Hematopoietic multipotent progenitor cell treated with erythropoietin and hydrocortisone succinate and interleukin-3 and kit ligand, for 4 days (in vitro differentiated cells): ENCODE measurements at regions not wholly inside any gene's neighbourhood (a gene's known extent, or its start where the extent isn't known, plus 50 kb on each side); places are given as distances from the start of the nearest gene placed in this dataset.
"Not testable (repeated sequence)": the region's sequence is repeated elsewhere in the genome, so short reads cannot be mapped to it uniquely, and the experiment has no call there.

Experiments used
- DNase-seq: peaks from one replicate; pipeline ENCODE4 v3.0.0-alpha.2; 2015

- DNase-seq: no peak
Observed at GRCh38 chr18:59799383-59800015, 100.3 kb upstream of the PMAIP1 start.

DNA sequence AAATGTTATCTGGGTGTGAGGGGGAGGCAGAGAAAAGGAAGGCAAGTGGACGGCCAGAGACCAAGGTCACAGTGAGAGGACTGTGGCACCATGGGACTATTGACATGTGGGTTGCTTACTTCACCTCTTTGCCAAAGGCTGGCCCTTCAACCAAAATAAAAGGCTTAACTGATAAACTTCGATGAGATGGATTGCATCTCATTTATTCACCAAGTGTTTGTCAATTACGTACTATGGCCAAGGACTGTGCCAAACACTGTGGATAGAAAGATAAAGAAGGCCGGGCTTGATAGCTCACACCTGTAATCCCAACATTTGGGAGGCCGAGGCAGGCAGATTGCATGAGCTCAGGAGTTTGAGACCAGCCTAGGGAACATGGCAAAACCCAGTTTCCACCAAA is 98.7 kb upstream of the CCBE1 start:
- DNase-seq: no peak

DNA sequence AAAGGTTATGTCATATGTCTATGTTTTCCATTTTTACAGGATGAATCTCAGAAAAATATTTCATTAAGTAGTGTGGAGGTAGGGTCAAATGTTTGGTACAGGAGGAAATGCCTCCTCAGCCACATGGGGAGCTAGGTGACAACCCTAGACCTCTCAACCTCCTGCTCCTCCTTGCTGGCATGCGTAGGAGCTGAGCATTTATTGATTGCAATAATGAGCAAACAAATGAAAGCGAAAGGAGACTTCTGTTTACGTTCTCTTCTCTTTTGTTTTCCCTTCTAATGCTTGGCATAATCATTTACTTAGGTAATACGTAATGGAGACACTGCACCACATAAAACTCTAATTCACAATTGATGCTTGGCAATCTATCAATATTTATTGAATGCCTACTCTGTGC is 95.1 kb upstream of the CCBE1 start:
- DNase-seq: no peak

DNA sequence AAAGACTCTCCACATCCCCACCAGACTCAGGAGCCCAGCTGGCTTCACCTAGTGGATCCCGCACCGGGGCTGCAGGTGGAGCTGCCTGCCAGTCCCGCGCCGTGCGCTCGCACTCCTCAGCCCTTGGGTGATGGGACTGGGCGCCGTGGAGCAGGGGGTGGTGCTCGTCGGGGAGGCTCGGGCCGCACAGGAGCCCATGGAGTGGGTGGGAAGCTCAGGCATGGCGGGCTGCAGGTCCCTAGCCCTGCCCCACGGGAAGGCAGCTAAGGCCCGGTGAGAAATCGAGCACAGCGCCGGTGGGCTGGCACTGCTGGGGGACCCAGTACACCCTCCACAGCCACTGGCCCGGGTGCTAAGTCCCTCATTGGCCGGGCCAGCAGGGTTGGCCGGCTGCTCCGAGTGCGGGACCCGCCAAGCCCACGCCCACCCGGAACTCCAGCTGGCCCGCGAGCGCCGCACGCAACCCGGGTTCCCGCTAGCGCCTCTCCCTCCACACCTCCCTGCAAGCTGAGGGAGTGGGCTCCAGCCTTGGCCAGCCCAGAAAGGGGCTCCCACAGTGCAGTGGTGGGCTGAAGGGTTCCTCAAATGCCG is 93.2 kb upstream of the CCBE1 start:
- not testable (repeated sequence) for DNase-seq

DNA sequence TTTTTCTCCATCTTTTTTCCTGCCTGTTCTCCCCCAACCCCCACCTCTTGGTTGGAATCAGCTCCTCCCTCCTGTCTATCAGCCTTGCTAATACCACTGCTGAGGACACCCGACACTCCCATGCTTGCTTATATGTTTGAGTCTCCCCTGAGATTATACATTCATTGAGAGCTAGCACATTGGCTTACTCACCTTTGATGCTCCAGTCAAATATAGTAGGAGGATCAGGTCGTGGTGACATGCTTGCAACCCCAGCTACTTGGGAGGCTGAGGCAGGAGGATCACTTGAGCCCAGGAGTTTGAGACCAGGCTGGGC is 91.5 kb upstream of the CCBE1 start:
- DNase-seq: no peak

GRCh38 chr18:59787998-59788790 is 91.0 kb upstream of the CCBE1 start:
- no peak for DNase-seq

- DNase-seq: no peak
Observed at GRCh38 chr18:59784694-59785093, 87.5 kb upstream of the CCBE1 start.

GRCh38 chr18:59783138-59783537 is 85.9 kb upstream of the CCBE1 start:
- DNase-seq: peak; percentile 61

DNA sequence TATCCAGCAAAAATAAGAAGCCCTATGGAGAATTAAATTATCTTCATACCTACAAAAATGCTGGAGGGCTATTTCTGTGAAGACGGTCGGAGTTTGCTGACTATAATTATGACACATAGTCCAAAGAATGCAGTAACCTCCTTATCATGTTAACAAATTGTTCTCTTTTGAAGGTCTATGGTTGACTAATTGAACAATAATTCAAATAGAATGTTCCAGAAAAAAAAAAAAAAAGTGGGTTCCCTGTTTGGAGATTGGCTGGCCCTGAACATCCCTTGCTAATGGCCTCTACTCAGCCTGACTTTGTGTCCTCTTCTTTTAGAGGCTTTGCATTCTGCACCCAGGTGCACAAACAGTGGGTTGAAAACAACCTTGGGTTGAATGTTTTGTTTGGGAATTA is 82.8 kb upstream of the CCBE1 start:
- DNase-seq: no peak

GRCh38 chr18:59778434-59778833 is 81.2 kb upstream of the CCBE1 start:
- no peak for DNase-seq

DNA sequence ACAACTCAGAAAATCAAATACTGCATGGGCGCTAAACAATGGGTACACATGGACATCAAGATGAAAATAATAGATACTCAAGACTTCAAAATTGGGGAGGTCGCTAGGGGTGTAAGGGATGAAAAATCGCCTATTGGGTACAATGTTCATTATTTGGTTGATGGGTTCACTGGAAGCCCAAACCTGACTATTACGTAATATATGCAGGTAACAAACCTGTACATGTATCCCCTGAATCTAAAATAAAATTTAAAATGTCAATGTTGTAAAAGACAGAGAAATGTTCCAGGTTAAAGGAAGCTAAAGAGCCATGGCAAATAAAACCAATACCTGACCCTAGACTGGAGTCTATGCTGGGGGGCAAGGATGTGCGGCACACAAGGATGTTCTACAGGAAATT is 80.4 kb upstream of the CCBE1 start:
- DNase-seq: no peak

DNA sequence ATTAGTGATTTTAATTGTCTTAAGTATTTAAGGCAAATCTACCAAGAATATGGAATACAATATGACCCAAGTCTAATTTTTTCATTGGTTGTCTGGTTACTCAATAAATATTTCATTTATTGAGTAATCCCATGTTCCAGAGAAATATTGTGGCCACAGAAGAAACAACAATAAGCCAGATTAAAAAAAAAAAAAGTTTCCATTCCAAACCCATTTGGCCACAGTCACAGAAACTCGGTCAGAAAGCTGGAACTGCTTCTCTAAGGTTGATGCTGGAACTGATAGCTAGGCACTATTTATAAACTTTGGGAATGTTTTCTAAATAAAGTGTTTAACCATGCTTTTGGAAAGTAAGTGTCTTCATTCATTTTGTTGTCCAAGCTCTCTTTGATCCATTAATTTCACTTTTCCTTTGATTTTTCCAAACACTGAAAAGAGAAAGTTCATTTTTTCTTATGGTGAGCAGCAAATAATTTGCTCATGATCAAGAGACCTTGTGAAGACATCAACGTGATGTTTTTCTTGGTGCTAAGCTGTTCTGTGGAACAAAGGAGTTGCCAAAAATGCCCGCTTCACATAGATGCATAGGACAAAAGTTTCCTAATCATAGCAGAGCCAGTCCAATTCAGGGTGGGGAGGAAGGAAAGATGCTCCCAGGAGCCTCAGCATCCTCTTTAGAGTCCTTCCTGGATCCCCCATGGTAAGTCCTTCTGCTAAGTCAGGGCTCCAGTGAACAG is 72.1 kb upstream of the CCBE1 start:
- DNase-seq: no peak

GRCh38 chr18:59768409-59768808 is 71.2 kb upstream of the CCBE1 start:
- DNase-seq: no peak

GRCh38 chr18:59767732-59768131 is 70.5 kb upstream of the CCBE1 start:
- DNase-seq: no peak

GRCh38 chr18:59765343-59765742 is 68.1 kb upstream of the CCBE1 start:
- DNase-seq: no peak

- DNase-seq: no peak
Observed at GRCh38 chr18:59764281-59764680, 67.1 kb upstream of the CCBE1 start.

DNA sequence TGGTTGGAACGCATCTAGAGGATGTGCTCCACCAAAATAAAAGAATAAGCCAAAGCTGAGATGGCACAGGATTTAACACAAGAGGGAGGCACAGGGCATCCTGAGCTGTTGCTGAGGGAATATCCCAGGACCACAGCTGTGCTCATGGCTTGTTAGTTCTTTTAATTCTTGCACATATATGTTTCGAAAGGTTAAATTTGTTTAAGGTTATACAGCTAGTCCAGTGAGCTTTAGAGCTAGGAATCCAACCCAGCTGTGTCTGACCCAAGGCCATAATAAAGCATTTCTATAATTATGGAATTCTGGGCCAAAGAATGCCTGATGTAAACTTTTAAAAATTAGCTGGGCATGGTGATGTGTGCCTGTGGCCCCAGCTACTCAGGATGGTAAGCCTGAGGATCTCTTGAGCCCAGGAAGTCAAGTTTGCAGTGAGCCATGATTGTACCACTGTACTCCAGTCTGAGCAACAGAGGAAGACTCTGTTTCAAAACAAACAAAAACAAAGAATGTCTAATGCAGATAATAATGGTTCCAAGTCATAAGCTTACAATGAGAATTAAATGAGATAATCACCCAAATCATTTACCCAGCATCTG is 66.4 kb upstream of the CCBE1 start:
- no peak for DNase-seq

DNA sequence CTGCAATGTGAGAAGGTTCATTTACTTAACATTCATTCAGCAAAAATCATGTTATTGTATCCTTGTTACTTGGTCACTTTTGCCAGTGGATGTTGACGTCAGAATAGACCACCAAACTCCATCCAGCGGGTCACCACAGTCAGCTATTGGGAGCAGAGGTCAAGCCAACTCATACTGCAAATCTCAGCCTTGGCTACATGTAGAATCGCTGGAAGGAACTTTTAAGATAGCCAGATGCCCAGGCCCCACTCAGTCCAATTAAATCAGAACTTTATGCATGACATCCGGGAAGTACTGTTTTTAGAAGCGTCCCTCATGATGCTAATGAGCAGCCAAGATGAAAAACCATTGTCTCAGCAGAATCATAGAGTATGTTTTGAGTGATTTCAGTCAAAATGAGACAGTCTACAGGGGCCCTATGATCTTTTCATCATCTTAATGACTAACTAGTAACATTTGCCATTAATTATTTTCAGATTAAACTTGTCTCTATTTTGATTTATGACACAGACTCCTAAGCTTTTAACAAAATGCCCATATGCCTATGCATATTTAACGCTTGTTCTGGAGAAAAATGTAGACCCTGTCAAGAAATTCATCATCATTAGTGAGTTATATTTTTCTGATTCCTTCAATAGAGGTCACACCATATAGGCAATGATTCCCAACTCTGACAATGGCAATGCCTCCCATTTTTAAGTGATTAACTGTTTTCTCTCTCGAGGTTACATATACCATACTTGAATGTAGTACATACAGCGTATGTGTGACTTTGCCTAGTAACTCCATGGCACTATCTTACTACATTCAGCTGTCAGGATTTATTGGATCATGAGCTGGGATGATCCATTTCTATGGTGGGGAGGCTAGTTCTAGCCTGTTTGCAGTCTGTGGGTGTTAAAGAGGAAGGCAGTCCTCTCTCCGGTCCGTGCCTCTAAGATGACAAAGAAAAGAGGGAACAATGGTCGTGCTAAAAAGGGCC is 63.7 kb upstream of the CCBE1 start:
- no peak for DNase-seq

- DNase-seq: no peak
Observed at GRCh38 chr18:59760212-59760611, 63.0 kb upstream of the CCBE1 start.

- no peak for DNase-seq
Observed at GRCh38 chr18:59758837-59759236, 61.6 kb upstream of the CCBE1 start.

GRCh38 chr18:59758106-59758505 is 60.9 kb upstream of the CCBE1 start:
- no peak for DNase-seq

- no peak for DNase-seq
Observed at GRCh38 chr18:59752666-59753065, 55.4 kb upstream of the CCBE1 start.
